HepG2 (cell line): ENCODE measurements at regions not wholly inside any gene's neighbourhood (a gene's known extent, or its start where the extent isn't known, plus 50 kb on each side); places are given as distances from the start of the nearest gene placed in this dataset.

ENCODE experiments used
- ATAC-seq: fragments of 200-7000 bp; cut with Tn5 transposase; 3 replicates; pipeline ENCODE4 v1.9.1; 2020; ENCODE audit warnings: mild to moderate bottlenecking, moderate library complexity
- BruUV-seq: library from RNA; stranded (reverse); fragments of 400-500 nt; replicated peaks from 2 replicates; lab custom pipeline; 2021; lab: Mats Ljungman, UMichigan
- CTCF ChIA-PET: fragments of 300-600 bp; formaldehyde crosslinking; extraction: SDS; loops from one replicate; lab custom pipeline; 2021; ENCODE audit warnings: low total read pairs, inconsistent platforms, low intra/inter-chr PET ratio; lab: Yijun Ruan, JAX
- POLR2A ChIA-PET: fragments of 350-600 bp; sonication (Branson Sonifier 250); formaldehyde crosslinking; loops from one replicate; lab custom pipeline; 2020; ENCODE audit warnings: antibody characterized with exemption, inconsistent platforms; lab: Yijun Ruan, JAX
- DNase-seq: peaks from one replicate; pipeline ENCODE4 v3.0.0-alpha.2; 2015; ENCODE audit warnings: low spot score
- FAIRE-seq: peaks from 3 replicates; lab custom pipeline; 2011; peaks lifted over from hg19 to GRCh38; lab: Jason Lieb, UNC
- H2AFZ ChIP-seq: one replicate; pipeline ENCODE4 v1.6.1; 2011; ENCODE audit warnings: low read length, inconsistent platforms
- H3K27ac ChIP-seq: fragments of 300-600 bp; 3 replicates; pipeline ENCODE4 v1.8.0; 2011; ENCODE audit warnings: mixed run types, mild to moderate bottlenecking, mixed read lengths, low read length, inconsistent platforms; ENCODE audit not compliant: insufficient read depth; ENCODE audit errors: extremely low read length
- H3K27me3 ChIP-seq, 2 experiments: fragments of 200-600 bp in 1 of 2; 2 replicates in 1 of 2; 3 replicates in 1 of 2; pipeline versions ENCODE4 v1.6.0 to v1.8.0; 2011; ENCODE audit warnings: low read length in 2 of 2, mild to moderate bottlenecking in 2 of 2, moderate library complexity in 2 of 2, inconsistent platforms in 1 of 2; ENCODE audit not compliant: insufficient read depth in 2 of 2, control insufficient read depth in 1 of 2
- H3K36me3 ChIP-seq, 2 experiments: fragments of 200-600 bp in 1 of 2; replicated peaks in 1 of 2; 2 replicates in 1 of 2; 3 replicates in 1 of 2; pipeline versions ENCODE4 v1.5.1 to v1.8.0; 2011; ENCODE audit warnings: low read length in 2 of 2, inconsistent platforms in 1 of 2; ENCODE audit not compliant: insufficient read depth in 2 of 2, control insufficient read depth in 1 of 2
- H3K4me1 ChIP-seq: 2 replicates; pipeline ENCODE4 v1.5.1; 2012; ENCODE audit warnings: low read length, inconsistent platforms; ENCODE audit not compliant: insufficient read depth
- H3K4me2 ChIP-seq: 2 replicates; pipeline ENCODE4 v1.6.0; 2011; ENCODE audit warnings: low read depth, low read length, inconsistent platforms
- H3K4me3 ChIP-seq, 3 experiments: fragments of 200-600 bp in 1 of 3; sonication (generic), shearing (Covaris generic) in 1 of 3; replicated peaks in 1 of 3; 2 replicates each; pipeline ENCODE4 v1.5.1; 2011 to 2016; ENCODE audit warnings: low read length in 3 of 3, inconsistent platforms in 2 of 3, low read depth in 2 of 3, mild to moderate bottlenecking in 2 of 3, control low read depth in 1 of 3, mixed read lengths in 1 of 3; ENCODE audit not compliant: insufficient read depth in 1 of 3
- H3K79me2 ChIP-seq: one replicate; pipeline ENCODE4 v1.6.1; 2011; ENCODE audit warnings: low read length, inconsistent platforms; ENCODE audit not compliant: insufficient read depth
- H3K9ac ChIP-seq: 2 replicates; pipeline ENCODE4 v1.6.0; 2011; ENCODE audit warnings: mild to moderate bottlenecking, low read depth, low read length, inconsistent platforms; ENCODE audit not compliant: insufficient read depth
- H3K9me3 ChIP-seq: 2 replicates; pipeline ENCODE4 v1.5.1; 2012; ENCODE audit warnings: mild to moderate bottlenecking, low read length
- H4K20me1 ChIP-seq: 2 replicates; pipeline ENCODE4 v1.6.0; 2011; ENCODE audit warnings: inconsistent platforms, mild to moderate bottlenecking, low read length, moderate library complexity; ENCODE audit not compliant: insufficient read depth
- CSRNP2 ChIP-seq: sonication (generic); formaldehyde crosslinking; conservative IDR thresholded peaks from 2 replicates; pipeline ENCODE4 v1.8.0; 2022; ENCODE audit warnings: low read depth, missing genetic modification reagents
- DBP ChIP-seq: sonication (generic); formaldehyde crosslinking; IDR thresholded peaks from 2 replicates; pipeline ENCODE4 v1.4.0; 2020; ENCODE audit warnings: missing genetic modification reagents; ENCODE audit errors: not compliant biosample characterization
- DNMT1 ChIP-seq: sonication (generic); formaldehyde crosslinking; IDR thresholded peaks from 2 replicates; pipeline ENCODE4 v1.5.1; 2020; ENCODE audit warnings: mild to moderate bottlenecking, missing genetic modification reagents
- MNT ChIP-seq: fragments of 450-650 bp; IDR thresholded peaks from 2 replicates; pipeline ENCODE4 v1.6.1; 2016
- NFKB2 ChIP-seq: sonication (generic); formaldehyde crosslinking; IDR thresholded peaks from 2 replicates; pipeline ENCODE4 v1.4.0; 2020; ENCODE audit warnings: missing genetic modification reagents, borderline replicate concordance
- RAD21 ChIP-seq: fragments of 450-650 bp; formaldehyde crosslinking; IDR thresholded peaks from 2 replicates; pipeline ENCODE4 v1.5.0; 2020; ENCODE audit warnings: mild to moderate bottlenecking
- REXO4 ChIP-seq: sonication (generic); formaldehyde crosslinking; IDR thresholded peaks from 2 replicates; pipeline ENCODE4 v1.8.0; 2022; ENCODE audit warnings: missing genetic modification reagents, mild to moderate bottlenecking, borderline replicate concordance
- RFXAP ChIP-seq: sonication (generic); formaldehyde crosslinking; IDR thresholded peaks from 2 replicates; pipeline ENCODE4 v1.4.0; 2020; ENCODE audit warnings: missing genetic modification reagents, borderline replicate concordance
- SAP130 ChIP-seq: IDR thresholded peaks from 2 replicates; pipeline ENCODE4 v1.6.1; 2016; ENCODE audit warnings: low read depth
- SIX4 ChIP-seq: sonication (generic); formaldehyde crosslinking; IDR thresholded peaks from 2 replicates; pipeline ENCODE4 v1.4.0; 2020; ENCODE audit warnings: missing genetic modification reagents
- TBP ChIP-seq: sonication (generic); formaldehyde crosslinking; IDR thresholded peaks from 2 replicates; pipeline ENCODE4 v1.5.0; 2020; ENCODE audit warnings: missing genetic modification reagents
- ZBTB14 ChIP-seq: sonication (generic); formaldehyde crosslinking; IDR thresholded peaks from 2 replicates; pipeline ENCODE4 v1.4.0; 2020; ENCODE audit warnings: missing genetic modification reagents
- ZNF737 ChIP-seq: sonication (generic); formaldehyde crosslinking; IDR thresholded peaks from 2 replicates; pipeline ENCODE4 v1.5.0; 2020; ENCODE audit warnings: missing genetic modification reagents, mild to moderate bottlenecking, borderline replicate concordance
- ZNF790 ChIP-seq: sonication (generic); formaldehyde crosslinking; IDR thresholded peaks from 2 replicates; pipeline ENCODE4 v1.8.0; 2022; ENCODE audit warnings: missing genetic modification reagents, mild to moderate bottlenecking, borderline replicate concordance
- whole genome bisulfite sequencing: methylation state at CpG from one replicate; pipeline ENCODE4 v1.1.6; 2017; ENCODE audit warnings: low lambda C conversion rate; 5-methylcytosine and 5-hydroxymethylcytosine counted together
- in situ Hi-C: cut with HindIII; loops from 2 replicates; pipeline ENCODE4 v1.10.0; 2017; ENCODE audit warnings: low pct_unique_long_range_greater_than_20kb; ENCODE audit not compliant: extremely low pct_ligation_motif_present
- intact Hi-C: fragments of 100-400 bp; cut with micrococcal nuclease; formaldehyde crosslinking; loops from one replicate; pipeline ENCODE4 v1.10.0; 2022; ENCODE audit not compliant: unreplicated experiment

- 41% methylated on average over 6 of the region's 7 CpGs for WGBS
- Histone ChIP-seq H4K20me1 (no peaks in the 10 kb centered on the region), H2AFZ (no peak overlapping the region), H3K36me3 (no peaks in the 10 kb centered on the region), H3K9me3 (no peaks in the 10 kb centered on the region), H3K79me2 (no peaks in the 10 kb centered on the region), H3K4me2 (no peak overlapping the region), H3K4me1 (peaks cover 17% of the 10 kb centered on the region), H3K27me3 (peaks cover 0 to 21% of the 10 kb centered on the region in 2 experiments; a peak in 2 of 5 replicates), H3K4me3 (no peak overlapping the region), H3K27ac (no peak overlapping the region), H3K9ac (no peak overlapping the region)
- no TSS peak for BruUV-seq
- intact Hi-C loops = no loop called here
- in situ Hi-C loops = no loop called here
- no peak for DNase-seq
- no peak for TF ChIP-seq CSRNP2
- no peak for TF ChIP-seq ZNF790 (CRISPR knock-in tag)
- no peak for TF ChIP-seq SAP130 (CRISPR knock-in tag)
- no peak for TF ChIP-seq ZNF737 (CRISPR knock-in tag)
- TF ChIP-seq DNMT1 (CRISPR knock-in tag) = no peak
- no peak for TF ChIP-seq TBP (CRISPR knock-in tag)
- no peak for TF ChIP-seq SIX4 (CRISPR knock-in tag)
- FAIRE-seq = no peak
- ChIA-PET CTCF (no interaction called here), POLR2A (no interaction called here)
- no peak for ATAC-seq
These were observed 188.3 kb downstream of the TJP1 start for GRCh38 chr15:29633971-29634370.

- H3K4me1 ChIP-seq = peaks cover 17% of the 10 kb centered on the region
- no peak overlapping the region for H2AFZ ChIP-seq
- ATAC-seq (no peak), DNase-seq (no peak), FAIRE-seq (no peak)
- H3K36me3 ChIP-seq = no peaks in the 10 kb centered on the region
- H3K27me3 ChIP-seq = peaks cover 0 to 21% of the 10 kb centered on the region in 2 experiments; a peak in 2 of 5 replicates
- H3K4me2 ChIP-seq = no peak overlapping the region
- ChIA-PET CTCF (no interaction called here), POLR2A (no interaction called here)
- no peak overlapping the region for H3K9ac ChIP-seq
- H3K9me3 ChIP-seq = no peaks in the 10 kb centered on the region
- no peak overlapping the region for H3K27ac ChIP-seq
- BruUV-seq = no TSS peak
- H4K20me1 ChIP-seq = no peaks in the 10 kb centered on the region
- no peak overlapping the region for H3K4me3 ChIP-seq
- intact Hi-C loops = no loop called here
- no peaks in the 10 kb centered on the region for H3K79me2 ChIP-seq
- 21% methylated on average over 4 of the region's 8 CpGs for WGBS
- in situ Hi-C loops = no loop called here
- TF ChIP-seq MNT (peak; percentile 86), ZBTB14 (no peak), RAD21 (CRISPR knock-in tag) (no peak), RFXAP (CRISPR knock-in tag) (no peak), DBP (CRISPR knock-in tag) (no peak), NFKB2 (CRISPR knock-in tag) (no peak), REXO4 (CRISPR knock-in tag) (no peak)
These were observed 189.4 kb downstream of the TJP1 start for GRCh38 chr15:29632671-29633406.
